ENCODE measurements at regions not wholly inside any gene's neighbourhood (a gene's known extent, or its start where the extent isn't known, plus 50 kb on each side); places are given as distances from the start of the nearest gene placed in this dataset.
A peak's percentile ranks its signal among the peaks of the same experiment; 100 is the strongest.

DNA sequence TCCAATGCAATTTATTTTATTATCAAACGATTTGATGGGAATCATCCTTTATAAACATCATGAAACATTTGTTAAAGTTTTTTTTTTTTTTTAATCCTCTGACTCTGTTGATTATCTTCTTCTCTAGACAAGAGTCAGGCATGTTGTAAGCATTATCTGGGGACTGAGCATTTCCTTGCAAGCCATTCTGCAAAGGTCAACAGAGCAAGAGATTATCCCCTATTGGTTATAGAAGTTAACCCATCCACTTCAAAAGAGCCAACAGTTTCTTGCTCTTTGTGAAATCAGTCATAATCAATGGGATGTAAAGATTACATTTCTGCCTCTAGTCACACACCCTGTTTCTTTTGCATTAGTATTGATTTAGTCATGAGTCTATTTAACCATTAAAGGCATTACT, 368.8 kb upstream of the ADGRL4 start:
- ATAC-seq (no peak), DNase-seq (no peak)
- intact Hi-C loops (cut with DNase I, micrococcal nuclease): no loop called here

DNA sequence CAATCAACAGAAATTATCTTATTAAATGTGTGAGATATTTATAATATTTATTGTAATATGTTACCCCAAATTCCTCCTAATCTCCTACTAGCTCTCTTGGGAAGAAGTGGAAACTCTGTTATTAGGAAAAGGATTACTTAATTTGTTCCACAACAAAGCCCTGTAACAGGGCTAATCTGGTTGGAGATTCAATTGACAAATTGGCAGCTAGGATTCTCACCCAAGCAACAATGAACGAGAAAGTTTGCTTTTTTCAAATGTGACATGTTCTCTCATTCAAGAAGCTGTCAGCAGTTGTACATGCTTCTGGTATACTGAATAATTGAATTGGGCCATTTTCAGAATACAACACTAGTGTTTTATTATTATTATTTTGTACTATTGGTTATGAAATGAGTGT, 367.9 kb upstream of the ADGRL4 start:
- intact Hi-C loops (cut with DNase I, micrococcal nuclease): no loop called here
- no peak for DNase-seq
- ATAC-seq: no peak

DNA sequence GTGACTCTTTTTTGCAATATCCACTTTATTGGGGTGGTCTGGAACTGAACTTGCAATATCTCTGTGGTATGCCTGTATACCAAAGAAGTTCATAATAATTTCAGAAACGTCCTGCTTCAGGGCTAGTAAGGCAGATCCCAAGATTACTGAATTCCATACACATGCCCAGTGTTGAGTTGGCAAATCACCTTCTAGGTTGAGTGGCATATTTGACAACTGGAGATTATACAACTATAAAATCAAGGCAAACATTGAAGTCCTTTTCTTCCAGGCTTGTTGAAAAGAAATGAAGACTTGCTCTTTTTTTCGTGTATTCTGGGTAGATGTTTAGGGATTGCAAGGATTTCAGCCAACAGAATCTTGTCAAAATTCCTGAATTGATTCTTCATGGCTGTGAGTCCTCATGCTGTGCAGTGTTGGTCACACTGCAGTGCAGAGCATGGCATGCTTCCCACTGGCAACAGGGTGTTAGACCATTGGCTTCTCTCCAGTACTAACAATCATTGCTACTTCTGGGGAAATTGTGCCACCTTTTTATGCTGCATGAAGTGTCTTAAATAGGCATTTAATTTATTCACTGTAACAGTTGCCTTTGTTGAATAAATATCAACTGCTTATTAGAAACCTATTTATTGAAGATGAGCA, 367.1 kb upstream of the ADGRL4 start:
- DNase-seq (no peak), ATAC-seq (no peak)
- intact Hi-C loops (cut with DNase I, micrococcal nuclease): no loop called here

DNA sequence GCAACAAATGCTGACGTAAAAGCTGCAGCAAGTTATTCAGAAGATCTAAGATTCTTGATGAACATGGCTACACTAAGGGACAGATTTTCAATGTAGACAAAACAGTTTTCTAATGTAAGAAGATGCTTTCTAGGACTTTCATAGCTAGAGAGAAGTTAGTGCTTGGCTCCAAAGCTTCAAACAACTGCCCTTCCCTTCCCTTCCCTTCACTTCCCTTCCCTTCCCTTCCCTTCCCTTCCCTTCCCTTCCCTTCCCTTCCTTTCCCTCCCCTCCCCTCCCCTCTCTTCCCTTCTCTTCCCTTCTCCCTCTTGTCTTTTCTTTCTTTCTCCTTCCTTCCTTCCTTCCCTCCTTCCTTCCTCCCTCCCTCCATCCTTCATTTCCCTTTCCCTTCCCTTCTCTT, 365.3 kb upstream of the ADGRL4 start:
- intact Hi-C loops (cut with DNase I, micrococcal nuclease): no loop called here
- no peak for ATAC-seq
- DNase-seq: no peak

DNA sequence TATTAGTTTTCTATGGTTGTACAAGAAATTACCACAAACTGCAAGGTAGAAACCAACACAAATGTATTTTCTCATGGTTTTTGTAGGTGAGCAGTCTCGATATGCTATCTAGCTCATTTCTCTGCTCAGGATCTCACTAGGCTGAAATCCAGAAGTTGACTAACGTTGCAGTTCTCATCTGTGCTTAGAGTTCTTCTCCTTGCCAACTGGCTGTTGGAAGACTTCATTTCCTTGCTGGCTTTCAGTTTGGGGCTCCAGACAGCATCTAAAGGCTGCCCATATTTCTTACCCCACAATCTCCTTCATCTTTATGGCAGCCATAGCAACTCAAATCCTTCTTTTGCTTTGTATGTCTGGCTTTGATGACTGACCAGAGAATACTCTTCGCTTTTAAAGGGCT, 362.6 kb upstream of the ADGRL4 start:
- no peak for ATAC-seq
- no peak for DNase-seq
- intact Hi-C loops (cut with DNase I, micrococcal nuclease): no loop called here

DNA sequence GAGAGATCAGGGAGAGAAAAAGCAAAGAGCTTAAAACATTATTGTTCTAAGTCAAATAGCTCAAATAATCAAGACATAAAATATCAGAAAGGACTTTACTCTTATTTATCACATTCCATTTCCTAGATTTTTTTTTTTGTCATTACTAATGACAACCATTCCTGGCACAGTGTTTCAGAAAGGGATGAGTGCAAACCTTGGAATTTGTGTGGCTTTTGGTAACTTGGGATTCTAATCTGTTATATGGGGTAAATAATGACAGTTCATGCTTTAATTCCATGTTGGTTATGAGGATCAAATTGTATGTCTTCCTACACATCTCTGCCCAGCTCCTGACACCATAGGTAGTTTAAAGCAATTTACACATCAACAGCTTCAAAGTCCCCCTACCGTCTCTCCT, 358.4 kb upstream of the ADGRL4 start:
- DNase-seq (no peak), ATAC-seq (no peak)
- intact Hi-C loops (cut with DNase I, micrococcal nuclease): no loop called here

DNA sequence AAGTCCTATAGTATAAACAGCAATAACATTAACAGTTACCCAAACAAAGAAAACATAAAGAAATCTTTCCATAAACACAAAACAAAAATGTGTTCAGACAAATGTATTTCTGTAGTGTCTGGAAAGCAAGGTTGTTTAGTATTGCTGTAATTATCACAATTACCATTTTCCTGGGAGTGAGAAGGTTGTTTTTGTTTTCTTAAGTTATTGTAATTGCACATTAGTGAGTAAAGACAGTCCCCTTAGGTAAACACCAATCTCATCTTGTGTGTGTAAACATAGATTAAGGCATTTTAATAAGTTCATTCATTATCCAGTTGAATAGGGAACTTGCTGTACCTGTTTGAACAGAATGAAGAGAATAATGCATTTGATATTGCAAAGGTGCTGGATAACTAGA, 356.9 kb upstream of the ADGRL4 start:
- intact Hi-C loops (cut with DNase I, micrococcal nuclease): no loop called here
- ATAC-seq (no peak), DNase-seq (no peak)

DNA sequence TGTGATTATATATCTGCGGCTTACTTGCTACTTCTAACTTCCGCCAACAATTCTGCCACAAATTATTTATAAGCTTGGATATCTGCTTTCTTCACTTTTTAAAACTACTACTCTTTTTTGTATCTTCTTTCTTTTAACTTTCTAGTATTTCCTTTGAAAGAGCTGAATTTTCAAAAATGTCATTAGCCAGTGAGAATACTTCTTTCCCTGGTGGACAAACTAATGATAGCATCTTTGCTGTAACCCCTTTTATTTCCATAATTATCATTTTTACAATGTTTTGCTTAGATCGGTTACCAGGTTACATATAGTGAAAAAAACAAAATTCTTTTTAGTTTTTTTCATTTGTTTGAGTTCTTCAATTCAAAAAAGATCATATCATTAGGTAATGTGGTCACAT, 355.9 kb upstream of the ADGRL4 start:
- intact Hi-C loops (cut with DNase I, micrococcal nuclease): no loop called here
- ATAC-seq: no peak
- DNase-seq: no peak

DNA sequence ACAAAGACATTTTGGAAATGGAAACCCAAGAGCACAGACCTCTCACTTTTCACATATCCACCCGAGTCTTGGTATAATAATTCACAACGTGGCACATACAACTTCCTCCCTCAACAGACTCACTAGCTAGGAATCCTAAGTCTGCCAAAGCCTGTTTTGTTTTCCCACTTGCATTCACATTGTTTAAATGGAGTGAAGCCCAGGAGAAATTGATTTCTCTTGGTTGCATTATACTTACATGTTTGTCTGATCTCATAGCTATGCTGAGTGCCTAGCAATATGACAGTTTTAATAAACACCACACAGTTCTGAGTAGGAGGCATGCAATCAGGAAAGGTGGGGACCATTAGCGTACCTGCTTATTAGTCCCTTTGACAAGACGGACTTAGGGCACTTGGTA, 348.6 kb upstream of the ADGRL4 start:
- intact Hi-C loops (cut with DNase I, micrococcal nuclease): no loop called here
- no peak for ATAC-seq
- no peak for DNase-seq

DNA sequence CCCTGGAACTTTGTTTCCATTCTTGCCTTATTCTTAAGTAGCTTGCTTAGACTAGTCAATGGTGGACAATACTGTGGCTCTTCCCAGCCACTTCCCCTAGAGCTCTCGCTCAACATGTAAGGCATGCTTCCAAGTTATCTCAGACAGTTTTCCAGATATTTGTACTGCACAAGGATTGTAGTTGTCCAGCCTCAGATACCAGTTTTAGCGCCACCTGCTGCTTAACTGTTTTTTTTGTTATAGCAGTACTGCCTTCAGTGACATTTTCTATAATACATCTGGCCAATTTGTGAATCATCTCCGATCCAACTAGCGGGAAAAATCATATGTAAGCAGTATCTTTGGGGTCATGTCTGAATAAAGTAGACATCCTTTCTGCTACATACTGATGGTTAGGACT, 346.7 kb upstream of the ADGRL4 start:
- DNase-seq (peak in 1 of 2 donors; percentile 8), ATAC-seq (no peak)
- intact Hi-C loops (cut with DNase I, micrococcal nuclease): no loop called here

DNA sequence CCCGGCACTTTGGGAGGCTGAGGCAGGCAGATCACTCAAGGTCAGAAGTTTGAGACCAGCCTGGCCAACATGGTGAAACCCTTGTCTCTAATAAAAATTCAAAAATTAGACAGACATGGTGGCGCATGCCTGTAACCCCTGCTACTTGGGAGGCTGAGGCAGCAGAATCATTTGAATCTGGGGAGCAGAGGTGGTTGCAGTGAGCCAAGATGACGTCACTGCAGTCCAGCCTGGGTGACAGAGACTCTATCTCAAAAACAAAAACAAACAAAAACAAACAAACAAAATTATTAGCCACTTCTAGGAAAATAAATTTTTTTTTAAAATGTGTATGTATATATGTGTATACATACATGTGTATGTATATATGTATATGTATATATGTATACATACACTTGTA, 320.3 kb upstream of the ADGRL4 start:
- DNase-seq (no peak), ATAC-seq (no peak)
- intact Hi-C loops (cut with DNase I, micrococcal nuclease): no loop called here

DNA sequence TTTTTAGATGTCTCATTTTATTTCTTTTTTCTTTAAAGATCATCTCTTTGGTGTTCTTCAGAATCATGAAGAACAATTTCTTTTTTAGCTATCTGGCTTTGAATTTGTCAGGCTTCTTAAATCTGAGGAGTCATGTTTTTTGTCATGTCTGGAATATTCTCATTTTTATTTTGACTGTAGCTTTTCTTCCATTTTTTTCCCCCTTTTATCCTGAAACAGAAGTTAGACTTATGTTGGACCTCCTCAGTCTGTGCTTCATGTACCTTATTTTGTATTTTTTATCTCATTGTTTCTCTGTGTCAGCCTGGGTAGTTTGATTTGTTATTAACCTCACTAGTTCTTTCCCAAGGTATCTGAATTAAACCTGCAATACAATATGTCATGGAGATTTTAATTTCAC, 319.2 kb upstream of the ADGRL4 start:
- no peak for DNase-seq
- ATAC-seq: no peak
- intact Hi-C loops (cut with DNase I, micrococcal nuclease): no loop called here

DNA sequence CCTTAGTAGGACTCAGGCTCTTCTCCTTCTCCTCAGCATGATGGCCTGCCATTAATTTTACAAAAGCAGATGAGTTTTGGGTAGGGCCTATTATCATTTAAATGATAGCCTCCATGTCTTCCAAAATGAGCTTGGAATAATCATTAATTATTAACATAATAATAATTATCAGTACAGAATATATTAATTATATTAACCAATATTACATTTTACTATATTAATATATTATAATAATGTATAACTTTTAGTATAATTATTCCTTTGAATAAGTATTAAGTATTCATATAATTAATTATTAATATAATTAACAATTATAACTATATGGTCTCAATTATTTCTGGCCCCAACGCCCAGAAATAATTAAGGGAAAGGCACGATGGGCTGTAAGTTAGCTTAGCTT, 318.6 kb upstream of the ADGRL4 start:
- intact Hi-C loops (cut with DNase I, micrococcal nuclease): no loop called here
- no peak for ATAC-seq
- no peak for DNase-seq

DNA sequence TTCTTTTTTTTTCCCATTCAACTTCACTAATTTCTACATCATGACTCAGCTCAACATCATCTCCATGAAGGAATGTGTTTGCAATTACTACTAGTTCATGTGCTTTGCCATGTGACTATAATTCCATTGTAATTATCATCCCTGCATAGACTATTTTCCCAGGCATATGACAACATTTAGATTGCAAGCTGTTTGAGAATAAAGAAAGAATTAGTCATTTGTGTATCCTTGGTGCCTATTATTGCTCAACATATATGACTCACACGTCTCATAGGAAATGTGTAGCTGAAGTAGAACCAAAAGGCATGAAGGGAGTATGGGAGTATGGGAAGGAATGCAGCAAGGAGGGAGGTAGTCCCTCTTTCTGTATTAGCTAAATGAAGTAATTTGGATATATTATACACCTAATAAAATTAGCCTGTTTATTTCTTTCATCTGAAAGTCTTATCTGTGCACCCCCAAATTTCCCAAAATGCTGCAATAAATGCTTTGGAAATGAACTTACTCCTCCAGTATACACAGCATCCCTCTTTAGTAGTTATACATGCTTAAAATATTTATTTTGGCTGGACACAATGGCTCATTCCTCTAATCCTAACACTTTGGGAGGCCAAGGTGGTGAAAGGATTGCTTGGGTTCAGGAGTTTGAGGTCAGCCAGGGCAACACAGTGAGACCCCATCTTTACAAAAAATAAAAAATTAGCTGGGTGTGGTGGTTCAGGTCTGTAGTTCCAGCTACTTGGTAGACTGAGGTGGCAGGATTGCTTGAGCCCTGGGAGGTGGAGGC, 316.9 kb upstream of the ADGRL4 start:
- intact Hi-C loops (cut with DNase I, micrococcal nuclease): no loop called here
- DNase-seq (no peak), ATAC-seq (no peak)

DNA sequence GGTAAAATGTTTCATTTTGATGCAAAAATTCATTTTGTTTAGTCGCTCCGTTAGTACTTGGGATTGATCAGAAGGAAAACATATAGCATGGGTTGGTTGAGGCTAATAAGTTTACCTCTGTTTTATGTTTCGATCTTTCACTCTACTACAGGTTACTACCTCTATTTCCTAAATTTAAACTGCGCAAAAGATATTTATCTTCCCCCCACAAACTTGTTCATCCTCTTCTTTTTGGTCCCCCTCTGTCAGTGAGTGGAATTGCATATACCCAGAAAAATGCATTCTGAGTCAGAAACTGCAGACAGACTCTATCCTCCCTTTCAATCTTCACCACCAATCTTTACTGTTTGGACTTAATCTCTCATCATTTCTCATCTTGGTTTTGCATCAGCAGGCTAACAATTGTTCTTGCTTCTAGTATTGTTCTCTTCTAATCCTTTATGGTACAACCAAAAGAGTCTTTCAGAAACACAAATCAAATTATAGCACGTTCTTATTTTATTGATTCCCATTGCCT, 316.0 kb upstream of the ADGRL4 start:
- DNase-seq (no peak), ATAC-seq (no peak)
- intact Hi-C loops (cut with DNase I, micrococcal nuclease): no loop called here

DNA sequence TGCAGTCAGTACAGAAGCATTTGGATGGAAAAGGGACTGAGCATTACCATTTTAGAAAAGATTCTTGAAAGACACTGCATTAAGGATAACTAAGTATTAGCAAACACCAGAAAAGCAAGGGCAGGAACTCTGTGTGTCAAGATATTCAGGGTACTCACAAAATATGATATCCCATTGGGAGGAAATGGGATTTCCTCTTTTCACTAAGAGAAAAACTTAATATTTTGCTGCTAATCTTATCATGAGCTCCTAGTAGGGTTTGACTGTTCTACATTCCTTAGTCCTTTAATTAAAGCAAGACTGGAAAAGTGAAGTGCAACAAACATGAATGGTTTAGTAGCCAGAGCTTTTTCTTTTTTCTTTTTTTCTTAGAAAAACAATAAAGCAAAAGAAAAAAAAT, 305.9 kb upstream of the ADGRL4 start:
- intact Hi-C loops (cut with DNase I, micrococcal nuclease): no loop called here
- no peak for DNase-seq
- ATAC-seq: no peak

DNA sequence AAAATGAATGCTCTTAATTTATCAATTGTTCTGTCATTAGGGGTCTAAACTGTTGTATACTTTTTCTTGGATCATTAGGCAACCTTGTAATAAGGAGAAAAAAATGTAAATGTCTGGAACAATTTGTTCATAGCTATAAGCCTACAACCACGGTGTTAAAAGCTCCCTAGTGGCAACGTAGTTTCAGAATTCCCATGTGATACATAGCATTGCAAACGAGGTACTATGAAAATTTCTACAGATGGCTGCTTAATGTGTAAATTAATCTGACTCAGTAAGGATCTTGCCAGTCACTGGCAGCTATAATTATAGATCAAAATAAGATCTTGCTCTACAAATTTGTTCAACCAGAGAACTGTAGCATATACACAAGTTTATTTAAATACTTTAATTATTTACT, 304.1 kb upstream of the ADGRL4 start:
- DNase-seq: no peak
- intact Hi-C loops (cut with DNase I, micrococcal nuclease): no loop called here
- no peak for ATAC-seq

DNA sequence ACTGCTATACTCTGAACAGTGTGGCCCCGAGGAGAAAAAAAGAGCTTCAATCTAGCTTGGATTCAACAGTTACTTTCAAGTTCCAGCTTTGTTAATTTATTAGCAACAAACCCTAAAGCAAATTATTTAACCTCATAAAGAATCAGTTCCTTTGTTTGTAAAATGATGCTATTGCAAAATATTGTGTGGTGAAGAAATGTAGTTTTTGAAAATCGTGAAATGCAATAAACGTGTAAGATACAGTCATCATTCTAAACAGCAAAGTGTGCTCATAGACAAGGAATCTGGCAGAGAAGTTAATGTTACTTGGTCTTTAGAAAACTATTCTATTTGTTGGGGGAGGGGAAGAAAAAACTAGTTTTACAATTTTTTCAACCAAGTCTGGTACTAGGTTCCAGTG, 297.6 kb upstream of the ADGRL4 start:
- intact Hi-C loops (cut with DNase I, micrococcal nuclease): no loop called here
- ATAC-seq (no peak), DNase-seq (no peak)

DNA sequence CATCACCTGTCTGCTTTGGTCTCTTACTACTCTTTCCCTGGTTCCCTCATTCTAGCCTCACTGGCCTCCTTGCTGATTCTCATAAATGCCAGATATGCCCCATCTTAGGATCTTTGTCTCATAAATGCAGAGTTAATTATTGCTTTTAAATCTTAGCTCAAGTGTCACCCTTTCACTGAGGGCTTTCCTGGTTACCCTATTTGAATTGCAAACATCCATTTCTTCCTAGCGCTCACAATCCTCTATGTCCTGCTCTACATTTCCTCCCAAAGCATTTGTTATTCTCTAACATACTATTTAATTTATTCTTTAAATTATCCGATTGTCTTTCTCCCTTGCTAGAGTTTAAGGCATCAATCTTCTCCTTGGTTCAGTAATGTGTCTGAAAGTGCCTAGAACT, 296.5 kb upstream of the ADGRL4 start:
- DNase-seq (no peak), ATAC-seq (no peak)
- intact Hi-C loops (cut with DNase I, micrococcal nuclease): no loop called here

DNA sequence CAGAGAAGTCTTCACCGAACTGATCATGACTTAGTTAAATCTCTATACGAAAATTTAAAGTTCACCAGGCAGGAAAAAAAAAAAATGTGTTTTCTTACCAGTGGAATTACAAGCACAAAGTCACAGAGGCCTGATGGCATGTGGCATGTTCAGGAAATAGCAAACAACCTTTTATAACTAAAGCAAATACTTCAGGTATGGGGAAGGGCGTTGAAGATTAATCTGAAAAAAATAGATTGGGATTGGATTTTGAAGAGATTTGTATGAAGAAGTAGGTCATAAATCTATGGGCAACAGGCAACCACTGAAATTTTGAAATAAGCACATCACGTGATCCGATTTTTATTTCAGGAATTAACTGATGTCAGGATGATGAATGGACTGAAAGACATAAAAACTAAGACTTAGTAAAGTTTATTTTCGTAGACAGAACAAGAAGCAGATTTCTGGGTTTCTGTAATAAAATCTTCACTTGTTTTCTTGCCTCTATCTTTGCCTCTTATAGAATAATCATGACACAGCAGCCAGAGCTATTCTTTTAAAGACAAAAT, 295.9 kb upstream of the ADGRL4 start:
- DNase-seq (no peak), ATAC-seq (no peak)
- intact Hi-C loops (cut with DNase I, micrococcal nuclease): no loop called here

DNA sequence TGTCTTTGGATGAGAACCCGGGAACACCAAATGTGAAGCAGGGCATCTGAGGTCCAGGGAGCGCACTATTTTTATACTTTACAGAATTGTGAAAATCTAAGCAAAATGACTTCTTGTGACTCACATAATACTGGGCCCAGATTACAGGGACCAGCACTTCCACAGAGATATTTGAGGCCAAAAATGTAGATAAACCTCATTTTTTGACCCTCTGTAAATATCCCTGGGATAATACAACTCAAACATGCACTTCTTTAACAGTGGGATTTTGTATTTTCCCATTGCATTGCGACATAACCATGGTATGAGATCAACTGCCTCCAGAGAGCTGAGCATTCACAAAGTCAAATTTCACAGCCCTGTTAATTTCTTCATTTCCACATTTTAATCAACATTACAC, 289.4 kb upstream of the ADGRL4 start:
- intact Hi-C loops (cut with DNase I, micrococcal nuclease): no loop called here
- no peak for ATAC-seq

More for the DNA sequence above, 289.4 kb upstream of the ADGRL4 start:
- DNase-seq: no peak

Data from left colon (tissue), 2 donors.